Pons (tissue), 1 donor: ENCODE measurements at regions not wholly inside any gene's neighbourhood (a gene's known extent, or its start where the extent isn't known, plus 50 kb on each side); places are given as distances from the start of the nearest gene placed in this dataset.

Source experiments
- DNase-seq: peaks from one replicate; pipeline ENCODE4 v3.0.0-alpha.2; 2016; ENCODE audit warnings: low spot score

DNA sequence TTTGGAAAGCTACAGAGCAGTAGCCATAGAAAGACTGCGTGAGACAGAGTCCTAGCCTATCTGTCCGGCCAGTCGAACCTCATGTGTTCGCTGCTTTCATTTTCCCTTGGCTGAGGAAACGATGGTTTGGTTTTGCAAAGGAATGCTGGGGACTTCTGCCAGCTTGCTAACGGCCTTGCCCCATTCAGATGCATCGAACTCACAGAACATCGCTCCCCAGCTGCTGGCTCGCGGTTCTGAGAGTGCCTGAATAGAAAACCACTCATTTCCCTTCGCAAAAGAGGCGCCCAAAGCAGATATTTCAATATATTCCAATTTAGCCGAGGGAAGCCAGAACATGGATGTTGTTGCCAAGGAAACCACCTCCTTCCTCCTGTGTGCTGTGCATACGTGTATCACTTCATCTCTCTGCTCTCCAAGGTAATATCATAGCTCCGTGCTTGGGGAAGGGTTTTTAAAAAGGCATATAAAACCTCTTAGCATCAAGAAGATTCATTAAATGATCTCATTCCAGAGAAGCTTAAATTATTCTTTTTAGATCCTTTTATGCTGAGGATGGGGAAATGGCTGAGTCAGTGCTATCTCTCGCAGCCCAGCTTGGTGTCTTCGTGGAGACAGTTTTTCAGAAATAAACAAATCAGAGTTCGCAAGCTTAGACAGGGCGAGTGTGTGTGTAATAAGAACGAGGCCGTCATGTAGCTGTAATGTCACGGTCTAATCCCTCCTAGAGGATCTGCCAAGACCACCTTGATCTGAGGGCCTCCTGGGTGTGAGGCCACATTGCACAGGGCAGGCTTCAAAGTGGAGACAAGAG lies 215.2 kb downstream of the RPS24 start:
- DNase-seq = peak; percentile 60

GRCh38 chr10:78249690-78250089 lies 216.0 kb downstream of the RPS24 start:
- DNase-seq = no peak

DNA sequence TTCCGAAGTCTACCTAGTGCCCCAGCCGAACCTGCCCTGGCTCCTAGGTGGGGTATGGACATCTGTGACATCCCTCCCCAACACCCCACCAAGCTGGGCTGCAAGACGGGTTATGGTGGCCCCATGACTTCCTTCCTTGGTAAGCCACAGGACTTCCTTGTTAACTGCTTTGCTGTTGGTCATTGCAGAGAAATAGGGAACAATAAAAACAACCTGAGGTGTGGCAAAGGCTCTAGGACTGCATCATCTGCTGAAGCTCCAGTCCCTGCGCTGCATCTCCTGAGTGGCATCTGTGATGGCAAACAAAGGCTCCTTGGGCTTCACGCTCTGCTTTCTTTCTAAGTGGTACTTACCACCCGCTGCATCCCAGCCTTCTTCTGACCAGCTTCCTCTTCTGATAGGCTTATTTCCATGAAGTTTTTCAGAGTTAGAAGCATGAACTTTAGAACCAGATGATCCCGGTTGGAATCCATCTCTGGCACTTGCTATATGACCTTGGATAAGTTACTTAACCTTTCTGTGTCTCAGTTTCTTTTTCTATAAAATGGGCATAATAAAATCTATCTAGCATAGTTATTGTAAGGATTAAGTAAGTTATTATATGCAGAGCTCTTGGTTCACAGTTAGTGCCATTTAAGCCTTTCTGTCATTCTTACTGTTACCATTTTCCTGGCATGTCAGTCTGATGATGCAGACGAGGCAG lies 216.8 kb downstream of the RPS24 start:
- peak; percentile 42 for DNase-seq

DNA sequence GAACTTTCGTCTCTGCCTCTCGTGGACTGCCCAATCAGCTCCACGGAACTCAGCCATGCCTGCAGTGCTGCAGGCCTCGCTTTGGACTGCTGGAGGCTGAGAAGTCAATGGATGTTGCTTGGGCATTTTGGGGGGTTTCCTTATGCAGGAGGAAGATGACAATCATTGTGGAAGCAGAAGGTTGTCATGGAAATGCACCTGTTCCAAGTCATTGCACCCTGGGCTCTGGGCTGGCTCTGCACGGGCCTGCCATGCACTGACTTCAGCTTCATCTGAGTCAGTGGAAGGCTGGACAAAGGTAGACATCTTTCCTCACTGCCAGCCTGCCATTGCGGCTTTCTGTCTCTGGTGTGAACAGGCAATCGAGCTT lies 217.3 kb downstream of the RPS24 start:
- no peak for DNase-seq

DNA sequence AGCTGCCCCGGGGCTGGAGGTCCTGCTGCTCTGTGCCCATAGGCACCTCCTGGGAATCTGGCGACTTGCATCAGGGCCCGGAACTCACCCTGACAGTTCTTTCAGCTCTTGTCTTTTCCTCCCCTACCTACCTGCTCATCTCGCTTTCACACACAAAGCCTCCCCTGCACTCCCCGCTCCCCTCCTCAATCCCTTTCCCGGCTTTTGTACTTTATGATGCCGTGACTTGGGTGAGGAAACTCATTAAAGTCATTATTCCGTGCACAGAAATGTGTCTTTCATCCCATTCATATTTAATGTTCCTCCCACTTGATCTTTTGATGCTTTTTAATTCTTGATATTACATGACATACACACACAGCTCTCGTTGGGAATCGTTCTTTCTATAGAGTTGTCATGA lies 218.6 kb downstream of the RPS24 start:
- DNase-seq = no peak

GRCh38 chr10:78253063-78253853 lies 219.6 kb downstream of the RPS24 start:
- no peak for DNase-seq

GRCh38 chr10:78254013-78254412 lies 220.3 kb downstream of the RPS24 start:
- no peak for DNase-seq

DNA sequence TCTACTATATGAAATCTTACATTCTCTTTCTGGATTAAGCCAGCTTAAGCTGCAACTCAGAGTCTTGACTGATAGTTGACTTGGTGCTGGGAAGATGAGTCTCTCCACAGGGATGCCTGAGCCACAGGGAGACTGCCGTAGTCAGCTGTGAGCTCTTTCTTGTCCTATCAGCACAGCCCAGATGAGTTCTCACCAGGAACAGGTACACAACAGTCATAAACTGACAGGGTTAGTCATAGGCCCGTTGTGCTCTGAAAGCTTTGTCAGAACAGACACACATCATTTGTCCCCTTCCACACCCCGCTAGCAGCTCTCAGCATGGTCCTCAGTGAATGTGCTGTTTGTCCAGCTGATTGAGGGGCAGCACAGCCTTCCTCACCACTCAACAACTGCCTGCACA lies 221.6 kb downstream of the RPS24 start:
- no peak for DNase-seq

- no peak for DNase-seq
These were observed 222.4 kb downstream of the RPS24 start for GRCh38 chr10:78255796-78256638.

GRCh38 chr10:78258323-78259030 lies 224.8 kb downstream of the RPS24 start:
- DNase-seq = no peak

DNA sequence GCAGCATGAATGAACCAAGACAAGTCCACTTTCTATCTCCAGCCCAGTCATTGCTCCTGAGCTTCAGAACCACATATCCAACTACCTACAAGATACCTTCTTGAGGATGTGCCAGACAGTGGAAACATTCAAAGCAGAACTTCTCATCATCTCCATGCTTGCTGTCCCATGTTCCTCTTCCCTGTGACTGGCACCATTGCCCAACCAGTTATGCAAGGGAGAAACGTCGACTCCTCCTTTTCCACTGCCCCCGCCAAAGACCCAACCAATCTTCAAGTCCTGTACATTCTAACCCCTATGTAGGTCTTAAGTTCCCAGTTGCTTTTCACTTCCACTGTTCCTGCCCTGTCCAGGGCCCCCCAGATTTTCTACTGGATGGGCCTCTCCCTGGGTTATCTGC lies 225.7 kb downstream of the RPS24 start:
- no peak for DNase-seq

- no peak for DNase-seq
These were observed 226.5 kb downstream of the RPS24 start for GRCh38 chr10:78260141-78260540.

DNA sequence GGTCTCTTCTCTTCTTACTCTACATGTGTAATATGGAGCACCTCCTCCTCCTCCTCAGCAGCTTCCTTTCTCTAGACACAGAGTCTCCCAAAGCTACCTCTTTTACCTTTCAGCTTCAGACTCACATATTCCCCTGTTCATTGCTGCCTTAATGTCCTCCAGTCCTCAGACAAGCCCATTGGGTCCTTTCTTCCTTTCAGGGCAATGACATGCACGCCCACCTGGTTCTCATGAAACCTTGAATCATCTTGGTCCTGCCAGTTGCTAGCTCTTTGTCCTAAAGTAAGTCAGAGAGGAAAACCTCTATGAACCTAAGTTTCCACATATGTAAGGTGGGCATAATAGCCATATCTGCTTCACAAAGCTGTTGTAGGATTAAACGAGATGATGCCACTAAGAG lies 227.0 kb downstream of the RPS24 start:
- no peak for DNase-seq

GRCh38 chr10:78261291-78261690 lies 227.6 kb downstream of the RPS24 start:
- no peak for DNase-seq

GRCh38 chr10:78262860-78263259 lies 229.2 kb downstream of the RPS24 start:
- DNase-seq = no peak

DNA sequence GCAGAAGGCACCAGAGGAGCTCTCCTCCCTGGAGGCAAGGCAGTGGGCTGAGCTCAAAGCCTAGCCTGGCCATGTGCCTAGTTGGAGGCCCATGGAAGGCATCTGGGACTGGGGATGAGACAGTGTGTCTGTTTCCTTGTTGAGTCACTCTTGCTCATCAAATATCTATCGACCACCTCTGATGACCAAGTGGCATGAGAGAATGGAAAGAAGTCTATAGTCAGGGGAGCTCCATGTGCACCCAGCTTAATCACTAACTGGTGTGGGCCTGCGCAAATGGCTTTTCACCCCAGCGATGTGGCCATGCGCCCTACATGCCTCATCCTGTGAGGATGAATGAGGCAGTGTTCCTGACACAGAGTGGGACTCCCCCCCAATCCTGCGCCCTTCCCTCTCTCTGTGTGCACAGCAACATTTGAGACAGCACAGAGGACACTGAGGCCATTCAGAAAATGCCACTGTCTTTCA lies 229.9 kb downstream of the RPS24 start:
- peak; percentile 95 for DNase-seq

GRCh38 chr10:78264361-78264760 lies 230.7 kb downstream of the RPS24 start:
- DNase-seq = peak; percentile 85

DNA sequence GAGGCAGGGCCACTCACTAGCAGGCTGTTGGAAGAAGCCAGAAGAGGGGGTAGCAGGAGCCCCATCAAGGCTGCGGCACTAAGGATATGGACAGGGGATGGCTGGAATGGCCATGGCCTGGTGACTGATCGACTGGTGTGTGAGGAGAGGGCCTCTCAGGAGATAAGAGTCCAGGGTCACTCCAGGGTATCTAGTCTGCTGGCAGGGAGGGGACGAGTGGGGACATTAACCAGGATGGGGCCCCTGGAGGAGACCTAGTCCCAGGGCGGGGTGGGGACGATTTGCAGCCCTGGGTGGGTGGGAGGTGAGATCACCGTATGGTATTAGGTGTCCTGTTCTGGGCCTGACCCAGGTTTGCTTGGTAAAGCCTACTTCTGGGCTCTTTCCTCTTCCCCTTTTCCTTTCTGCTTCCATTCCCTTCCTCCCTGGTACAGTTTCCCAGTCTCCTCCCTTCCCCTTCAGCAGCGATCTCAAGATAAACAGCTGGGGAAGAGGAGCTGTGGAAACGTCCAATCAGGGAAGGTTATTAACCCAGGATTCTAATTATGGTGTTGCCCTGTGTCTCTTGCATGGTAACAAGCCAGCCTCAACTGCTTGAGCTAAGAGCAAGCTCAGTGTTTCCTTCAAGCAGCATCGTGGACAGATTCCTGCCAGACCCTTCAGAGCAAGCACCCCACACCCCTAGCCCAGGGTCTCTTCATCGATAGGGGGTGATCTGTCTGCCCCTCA lies 233.2 kb downstream of the RPS24 start:
- DNase-seq = no peak

DNA sequence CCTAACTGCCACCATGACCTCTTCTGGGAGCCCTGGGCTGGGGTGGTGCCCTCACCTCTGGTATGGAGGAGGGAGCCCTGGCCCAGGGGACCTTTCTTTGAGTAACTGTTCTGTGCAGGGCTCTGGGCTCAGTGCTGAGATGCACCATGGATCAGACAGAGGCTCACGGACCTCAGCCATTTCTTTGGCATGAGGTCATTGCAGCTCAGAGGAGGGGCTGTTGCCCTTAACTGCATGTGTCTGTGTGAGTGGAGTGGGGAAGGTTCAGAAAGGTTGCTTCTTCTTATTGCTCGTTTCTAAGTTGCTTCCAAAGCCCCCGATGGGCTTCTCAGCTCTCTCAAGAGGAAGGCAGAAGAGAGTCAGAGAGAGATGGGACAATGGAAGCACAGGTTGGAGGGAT lies 233.9 kb downstream of the RPS24 start:
- DNase-seq = no peak

GRCh38 chr10:78269060-78269459 lies 235.4 kb downstream of the RPS24 start:
- no peak for DNase-seq
